ENCODE measurements at regions not wholly inside any gene's neighbourhood (a gene's known extent, or its start where the extent isn't known, plus 50 kb on each side); places are given as distances from the start of the nearest gene placed in this dataset.

DNA sequence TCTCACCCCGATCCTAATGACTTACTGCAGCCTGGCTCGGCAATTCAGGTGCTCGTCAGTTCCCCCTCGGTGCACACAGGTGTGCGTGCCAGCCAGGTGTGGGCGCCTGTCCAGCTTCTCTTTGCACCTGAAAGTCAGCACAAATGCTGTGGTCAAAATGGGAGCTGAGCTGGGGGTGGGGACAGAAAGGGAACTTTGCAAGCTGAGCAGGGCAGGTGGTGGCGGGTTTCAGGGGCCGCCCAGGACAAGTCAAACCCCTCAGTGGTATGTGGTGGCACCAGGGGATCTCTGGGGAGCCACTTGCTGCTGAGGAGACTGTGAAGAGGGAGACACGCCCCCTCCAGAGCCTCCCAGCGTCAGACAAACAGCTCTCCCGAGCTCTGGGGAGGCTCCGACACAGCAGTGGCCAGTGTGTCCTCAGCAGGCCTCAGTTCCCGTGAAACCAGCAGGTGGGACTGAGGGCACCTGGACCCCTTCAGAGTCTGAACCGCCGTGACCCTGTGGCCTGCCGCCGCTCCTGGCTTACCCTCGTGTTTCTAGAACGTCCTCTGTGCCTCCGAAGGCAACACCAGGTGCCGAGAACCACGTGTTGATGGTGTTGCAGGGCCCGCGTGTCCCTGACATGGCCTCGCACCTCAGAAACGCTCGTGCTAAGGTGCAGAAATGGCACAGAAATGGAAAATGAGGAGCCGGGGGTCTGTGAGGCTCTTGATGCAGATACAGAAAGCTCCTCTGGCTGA is 233.5 kb upstream of the TNRC6C start (continued):
- TF ChIP-seq, protein P1, sequence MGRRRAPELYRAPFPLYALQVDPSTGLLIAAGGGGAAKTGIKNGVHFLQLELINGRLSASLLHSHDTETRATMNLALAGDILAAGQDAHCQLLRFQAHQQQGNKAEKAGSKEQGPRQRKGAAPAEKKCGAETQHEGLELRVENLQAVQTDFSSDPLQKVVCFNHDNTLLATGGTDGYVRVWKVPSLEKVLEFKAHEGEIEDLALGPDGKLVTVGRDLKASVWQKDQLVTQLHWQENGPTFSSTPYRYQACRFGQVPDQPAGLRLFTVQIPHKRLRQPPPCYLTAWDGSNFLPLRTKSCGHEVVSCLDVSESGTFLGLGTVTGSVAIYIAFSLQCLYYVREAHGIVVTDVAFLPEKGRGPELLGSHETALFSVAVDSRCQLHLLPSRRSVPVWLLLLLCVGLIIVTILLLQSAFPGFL (CRISPR knock-in tag; IDR thresholded peaks at IDR 0.05) = no peak

GRCh38 chr17:77725846-77726245 is 232.7 kb upstream of the TNRC6C start:
- peaks cover 17% of the 10 kb centered on the region for H3K4me1 ChIP-seq (ENCODE audit: insufficient read depth, low read length)
- in situ Hi-C loops (cut with HindIII; ENCODE audit: extremely low pct_ligation_motif_present, low pct_unique_long_range_greater_than_20kb) (no loop called here), intact Hi-C loops (cut with micrococcal nuclease; ENCODE audit: unreplicated experiment) (no loop called here)
- FAIRE-seq (no peak), ATAC-seq (no peak), DNase-seq (ENCODE audit: low spot score) (no peak)
- POLR2A ChIA-PET = no interaction called here
- H3K9ac ChIP-seq (ENCODE audit: insufficient read depth, low read depth, low read length) = no peak overlapping the region
- H3K27ac ChIP-seq (ENCODE audit: extremely low read length, insufficient read depth, low read length) = no peak overlapping the region
- no peak overlapping the region for H3K4me2 ChIP-seq (ENCODE audit: low read depth, low read length)
- peaks cover 12 to 69% of the 10 kb centered on the region in 2 experiments; a peak in 4 of 5 replicates for H3K27me3 ChIP-seq (ENCODE audit: control insufficient read depth in 1 of 2, insufficient read depth in 2 of 2, low read length in 2 of 2)
- no peaks in the 10 kb centered on the region for H3K36me3 ChIP-seq (replicated peaks in 1 of 2; ENCODE audit: control insufficient read depth in 1 of 2, insufficient read depth in 2 of 2, low read length in 2 of 2)
- no peaks in the 10 kb centered on the region for H3K9me3 ChIP-seq (ENCODE audit: low read length)
- no TSS peak for BruUV-seq (replicated peaks)
- WGBS (ENCODE audit: low lambda C conversion rate) = 5% methylated on average over 2 of the region's 5 CpGs
- CTCF ChIA-PET (ENCODE audit: low intra/inter-chr PET ratio, low total read pairs) = no interaction called here
- no peak overlapping the region for H3K4me3 ChIP-seq (replicated peaks in 1 of 3; ENCODE audit: insufficient read depth in 1 of 3, low read depth in 2 of 3, low read length in 3 of 3)
- H2AFZ ChIP-seq (ENCODE audit: low read length) = no peak overlapping the region
- H3K79me2 ChIP-seq (ENCODE audit: insufficient read depth, low read length) = no peaks in the 10 kb centered on the region
- no peaks in the 10 kb centered on the region for H4K20me1 ChIP-seq (ENCODE audit: insufficient read depth, low read length)
- TF ChIP-seq ZNF44 (CRISPR knock-in tag; IDR thresholded peaks at IDR 0.05) (no peak), ZNF432 (CRISPR knock-in tag; IDR thresholded peaks at IDR 0.05; ENCODE audit: borderline replicate concordance) (no peak), SUZ12 (IDR thresholded peaks at IDR 0.05; ENCODE audit: low read depth, low read length) (no peak), ZNF790 (CRISPR knock-in tag; IDR thresholded peaks at IDR 0.05; ENCODE audit: borderline replicate concordance) (no peak), NKX3-1 (CRISPR knock-in tag; IDR thresholded peaks at IDR 0.05) (no peak), ZNF34 (CRISPR knock-in tag; IDR thresholded peaks at IDR 0.05; ENCODE audit: borderline replicate concordance) (no peak), ATRX (CRISPR knock-in tag; IDR thresholded peaks at IDR 0.05; ENCODE audit: borderline replicate concordance) (no peak), ZNF121 (CRISPR knock-in tag; IDR thresholded peaks at IDR 0.05) (no peak), ZNF775 (CRISPR knock-in tag; IDR thresholded peaks at IDR 0.05; ENCODE audit: borderline replicate concordance) (no peak), MXI1 (IDR thresholded peaks at IDR 0.05; ENCODE audit: borderline replicate concordance, low read depth, low read length) (no peak), TBX2 (CRISPR knock-in tag; IDR thresholded peaks at IDR 0.05; ENCODE audit: borderline replicate concordance) (no peak), NCOA5 (CRISPR knock-in tag; IDR thresholded peaks at IDR 0.05) (no peak), ELF3 (CRISPR knock-in tag; IDR thresholded peaks at IDR 0.05) (no peak)
- TF ChIP-seq, protein P2, sequence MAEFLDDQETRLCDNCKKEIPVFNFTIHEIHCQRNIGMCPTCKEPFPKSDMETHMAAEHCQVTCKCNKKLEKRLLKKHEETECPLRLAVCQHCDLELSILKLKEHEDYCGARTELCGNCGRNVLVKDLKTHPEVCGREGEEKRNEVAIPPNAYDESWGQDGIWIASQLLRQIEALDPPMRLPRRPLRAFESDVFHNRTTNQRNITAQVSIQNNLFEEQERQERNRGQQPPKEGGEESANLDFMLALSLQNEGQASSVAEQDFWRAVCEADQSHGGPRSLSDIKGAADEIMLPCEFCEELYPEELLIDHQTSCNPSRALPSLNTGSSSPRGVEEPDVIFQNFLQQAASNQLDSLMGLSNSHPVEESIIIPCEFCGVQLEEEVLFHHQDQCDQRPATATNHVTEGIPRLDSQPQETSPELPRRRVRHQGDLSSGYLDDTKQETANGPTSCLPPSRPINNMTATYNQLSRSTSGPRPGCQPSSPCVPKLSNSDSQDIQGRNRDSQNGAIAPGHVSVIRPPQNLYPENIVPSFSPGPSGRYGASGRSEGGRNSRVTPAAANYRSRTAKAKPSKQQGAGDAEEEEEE (CRISPR knock-in tag; IDR thresholded peaks at IDR 0.05; ENCODE audit: borderline replicate concordance) = no peak
- TF ChIP-seq, protein P3, sequence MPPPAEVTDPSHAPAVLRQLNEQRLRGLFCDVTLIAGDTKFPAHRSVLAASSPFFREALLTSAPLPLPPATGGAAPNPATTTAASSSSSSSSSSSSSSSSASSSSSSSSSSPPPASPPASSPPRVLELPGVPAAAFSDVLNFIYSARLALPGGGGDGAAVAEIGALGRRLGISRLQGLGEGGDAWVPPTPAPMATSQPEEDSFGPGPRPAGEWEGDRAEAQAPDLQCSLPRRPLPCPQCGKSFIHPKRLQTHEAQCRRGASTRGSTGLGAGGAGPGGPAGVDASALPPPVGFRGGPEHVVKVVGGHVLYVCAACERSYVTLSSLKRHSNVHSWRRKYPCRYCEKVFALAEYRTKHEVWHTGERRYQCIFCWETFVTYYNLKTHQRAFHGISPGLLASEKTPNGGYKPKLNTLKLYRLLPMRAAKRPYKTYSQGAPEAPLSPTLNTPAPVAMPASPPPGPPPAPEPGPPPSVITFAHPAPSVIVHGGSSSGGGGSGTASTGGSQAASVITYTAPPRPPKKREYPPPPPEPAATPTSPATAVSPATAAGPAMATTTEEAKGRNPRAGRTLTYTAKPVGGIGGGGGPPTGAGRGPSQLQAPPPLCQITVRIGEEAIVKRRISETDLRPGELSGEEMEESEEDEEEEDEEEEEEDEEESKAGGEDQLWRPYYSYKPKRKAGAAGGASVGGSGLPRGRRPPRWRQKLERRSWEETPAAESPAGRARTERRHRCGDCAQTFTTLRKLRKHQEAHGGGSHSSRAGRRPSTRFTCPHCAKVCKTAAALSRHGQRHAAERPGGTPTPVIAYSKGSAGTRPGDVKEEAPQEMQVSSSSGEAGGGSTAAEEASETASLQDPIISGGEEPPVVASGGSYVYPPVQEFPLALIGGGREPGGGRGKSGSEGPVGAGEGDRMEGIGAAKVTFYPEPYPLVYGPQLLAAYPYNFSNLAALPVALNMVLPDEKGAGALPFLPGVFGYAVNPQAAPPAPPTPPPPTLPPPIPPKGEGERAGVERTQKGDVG (CRISPR knock-in tag; IDR thresholded peaks at IDR 0.05; ENCODE audit: borderline replicate concordance) = no peak

Data from HepG2 (cell line).